HCT116 (cell line): ENCODE measurements at regions not wholly inside any gene's neighbourhood (a gene's known extent, or its start where the extent isn't known, plus 50 kb on each side); places are given as distances from the start of the nearest gene placed in this dataset.

Source experiments
- ATAC-seq: fragments of 200-7000 bp; cut with Tn5 transposase; 2 replicates; pipeline ENCODE4 v1.9.1; 2020; ENCODE audit warnings: mild to moderate bottlenecking, moderate library complexity
- BruUV-seq: library from RNA; stranded (reverse); fragments of 400-500 nt; replicated peaks from 2 replicates; lab custom pipeline; 2021; lab: Mats Ljungman, UMichigan
- CTCF ChIA-PET: fragments of 300-600 bp; sonication (Branson Sonifier 250); formaldehyde crosslinking; loops from one replicate; lab custom pipeline; 2021; ENCODE audit warnings: antibody characterized with exemption; lab: Charles Lee
- POLR2A ChIA-PET: fragments of 300-600, 350-600 bp; sonication (Branson Sonifier 250); formaldehyde crosslinking; loops from one replicate; lab custom pipeline; 2021; ENCODE audit warnings: antibody characterized with exemption; lab: Charles Lee
- RAD21 ChIA-PET, 2 experiments: fragments of 300-600 bp; sonication (Branson Sonifier 250); formaldehyde crosslinking; loops; one replicate each; lab custom pipeline; 2023; ENCODE audit warnings: low total read pairs in 2 of 2; ENCODE audit not compliant: uncharacterized antibody in 2 of 2, unreplicated experiment in 2 of 2, low non-redundant PET in 1 of 2; lab: Charles Lee
- DNase-seq: peaks from one replicate; pipeline ENCODE4 v3.0.0-alpha.2; 2010; ENCODE audit warnings: low read depth, low spot score
- H2AFZ ChIP-seq: fragments of 200-600 bp; shearing (Covaris generic), sonication (generic); 2 replicates; pipeline ENCODE4 v1.6.1; 2017; ENCODE audit warnings: low read depth, mixed run types, mixed read lengths, antibody characterized with exemption, low read length; ENCODE audit not compliant: poor library complexity, severe bottlenecking
- H3K27ac ChIP-seq: 2 replicates; pipeline ENCODE4 v1.5.1; 2012; ENCODE audit warnings: low read depth, low read length
- H3K27me3 ChIP-seq: fragments of 200-600 bp; sonication (generic); 2 replicates; pipeline ENCODE4 v1.6.1; 2016; ENCODE audit warnings: mixed run types, low read length, mixed read lengths; ENCODE audit not compliant: insufficient read depth
- H3K36me3 ChIP-seq, 2 experiments: fragments of 200-500 bp in 1 of 2; fragments of 200-600 bp in 1 of 2; sonication (Bioruptor generic) in 1 of 2; sonication (generic) in 1 of 2; 2 replicates each; pipeline versions ENCODE4 v1.5.1 to v1.6.1; 2014 to 2016; ENCODE audit warnings: low read length in 2 of 2, inconsistent platforms in 1 of 2, mixed read lengths in 1 of 2, mixed run types in 1 of 2; ENCODE audit not compliant: insufficient read depth in 2 of 2, control insufficient read depth in 1 of 2
- H3K4me1 ChIP-seq, 2 experiments: fragments of 200-600 bp in 1 of 2; sonication (generic) in 1 of 2; 2 replicates each; pipeline versions ENCODE4 v1.5.1 to v1.6.1; 2012 to 2017; ENCODE audit warnings: low read length in 2 of 2, inconsistent platforms in 1 of 2, mild to moderate bottlenecking in 1 of 2, mixed read lengths in 1 of 2, mixed run types in 1 of 2, moderate library complexity in 1 of 2; ENCODE audit not compliant: insufficient read depth in 2 of 2, control insufficient read depth in 1 of 2
- H3K4me2 ChIP-seq: fragments of 200-600 bp; sonication (generic); 2 replicates; pipeline ENCODE4 v1.6.1; 2017; ENCODE audit warnings: mixed run types, low read length, mixed read lengths
- H3K4me3 ChIP-seq, 2 experiments: fragments of 200-600 bp in 1 of 2; sonication (generic) in 1 of 2; replicated peaks in 1 of 2; 2 replicates each; pipeline ENCODE4 v1.5.1; 2011 to 2016; ENCODE audit warnings: low read length in 2 of 2, control low read depth in 1 of 2, low read depth in 1 of 2, mild to moderate bottlenecking in 1 of 2, mixed read lengths in 1 of 2, mixed run types in 1 of 2
- H3K79me2 ChIP-seq: fragments of 200-600 bp; sonication (generic); 2 replicates; pipeline ENCODE4 v1.6.1; 2017; ENCODE audit warnings: mild to moderate bottlenecking, mixed run types, low read length, moderate library complexity, mixed read lengths; ENCODE audit not compliant: insufficient read depth
- H3K9ac ChIP-seq: fragments of 200-600 bp; sonication (generic); 2 replicates; pipeline ENCODE4 v1.6.1; 2016; ENCODE audit warnings: low read length, mixed read lengths
- H3K9me2 ChIP-seq: fragments of 200-600 bp; sonication (generic), shearing (Covaris generic); 2 replicates; pipeline ENCODE4 v1.6.1; 2017; ENCODE audit warnings: mixed run types, mild to moderate bottlenecking, moderate library complexity; ENCODE audit not compliant: insufficient read depth
- H3K9me3 ChIP-seq, 2 experiments: fragments of 200-500 bp in 1 of 2; fragments of 200-600 bp in 1 of 2; sonication (Bioruptor generic) in 1 of 2; sonication (generic) in 1 of 2; 2 replicates each; pipeline ENCODE4 v1.6.1; 2014 to 2017; ENCODE audit warnings: low read length in 2 of 2, mixed read lengths in 2 of 2, inconsistent platforms in 1 of 2, low read depth in 1 of 2, mild to moderate bottlenecking in 1 of 2, mixed run types in 1 of 2, moderate library complexity in 1 of 2; ENCODE audit not compliant: control insufficient read depth in 1 of 2, insufficient read depth in 1 of 2
- H4K20me1 ChIP-seq: fragments of 200-600 bp; sonication (generic), shearing (Covaris generic); 2 replicates; pipeline ENCODE4 v1.6.1; 2017; ENCODE audit warnings: mixed run types, mild to moderate bottlenecking, moderate library complexity; ENCODE audit not compliant: insufficient read depth
- ATF3 ChIP-seq: IDR thresholded peaks from 2 replicates; pipeline ENCODE4 v1.6.1; 2012
- CBX3 ChIP-seq: IDR thresholded peaks from 2 replicates; pipeline ENCODE4 v1.6.1; 2012; ENCODE audit warnings: low read depth
- CEBPB ChIP-seq: IDR thresholded peaks from 2 replicates; pipeline ENCODE4 v1.6.1; 2012; ENCODE audit warnings: low read depth
- CTCF ChIP-seq, 3 experiments: fragments of 200-600 bp in 1 of 3; sonication (generic) in 1 of 3; IDR thresholded peaks in 2 of 3; conservative IDR thresholded peaks in 1 of 3; 2 replicates each; pipeline ENCODE4 v1.5.1; 2012 to 2017; ENCODE audit warnings: low read depth in 2 of 3, low read length in 2 of 3, antibody characterized with exemption in 1 of 3, borderline replicate concordance in 1 of 3, control low read depth in 1 of 3, mild to moderate bottlenecking in 1 of 3, mixed read lengths in 1 of 3, mixed run types in 1 of 3, moderate library complexity in 1 of 3; ENCODE audit not compliant: insufficient read depth in 1 of 3
- EGR1 ChIP-seq: IDR thresholded peaks from 2 replicates; pipeline ENCODE4 v1.6.1; 2012; ENCODE audit warnings: low read depth
- ELF1 ChIP-seq: IDR thresholded peaks from 2 replicates; pipeline ENCODE4 v1.6.1; 2012; ENCODE audit warnings: low read depth, borderline replicate concordance
- EZH2 ChIP-seq: fragments of 200-600 bp; sonication (generic); IDR thresholded peaks from 2 replicates; pipeline ENCODE4 v1.6.1; 2017; ENCODE audit warnings: antibody characterized with exemption, mixed run types
- EZH2phosphoT487 ChIP-seq: fragments of 200-600 bp; IDR thresholded peaks from 2 replicates; pipeline ENCODE4 v1.6.1; 2018; ENCODE audit warnings: antibody characterized with exemption, borderline replicate concordance
- FOSL1 ChIP-seq: IDR thresholded peaks from 2 replicates; pipeline ENCODE4 v1.6.1; 2012; ENCODE audit warnings: low read depth
- POLR2A ChIP-seq: IDR thresholded peaks from 2 replicates; pipeline ENCODE4 v1.7.0; 2011; ENCODE audit warnings: borderline replicate concordance; ENCODE audit not compliant: insufficient read depth, insufficient read length; ENCODE audit errors: extremely low read depth
- POLR2AphosphoS5 ChIP-seq: IDR thresholded peaks from 2 replicates; pipeline ENCODE4 v1.6.1; 2011; ENCODE audit warnings: mild to moderate bottlenecking, low read depth, low read length, moderate library complexity
- RAD21 ChIP-seq: IDR thresholded peaks from 2 replicates; pipeline ENCODE4 v1.6.1; 2012; ENCODE audit warnings: low read depth, mild to moderate bottlenecking
- SIN3A ChIP-seq: IDR thresholded peaks from 2 replicates; pipeline ENCODE4 v1.6.1; 2012; ENCODE audit warnings: low read depth
- SP1 ChIP-seq: IDR thresholded peaks from 2 replicates; pipeline ENCODE4 v1.6.1; 2012; ENCODE audit warnings: low read depth
- SRF ChIP-seq: IDR thresholded peaks from 2 replicates; pipeline ENCODE4 v1.6.1; 2012; ENCODE audit warnings: low read depth
- TCF7L2 ChIP-seq: IDR thresholded peaks from 2 replicates; pipeline ENCODE4 v1.7.0; 2011; ENCODE audit warnings: borderline replicate concordance, inconsistent platforms; ENCODE audit not compliant: insufficient read depth, insufficient read length; ENCODE audit errors: extremely low read depth
- ZFX ChIP-seq: fragments of 450-650 bp; IDR thresholded peaks from 2 replicates; pipeline ENCODE4 v1.6.1; 2017
- intact Hi-C: fragments of 100-400 bp; cut with micrococcal nuclease; formaldehyde crosslinking; loops from 2 replicates; pipeline ENCODE4 v1.10.0; 2022
- TF ChIP-seq, protein P1 (sequence below): IDR thresholded peaks from 2 replicates; pipeline ENCODE4 v1.6.1; 2012
- TF ChIP-seq, protein P2 (sequence below): IDR thresholded peaks from 2 replicates; pipeline ENCODE4 v1.6.1; 2011; ENCODE audit warnings: mild to moderate bottlenecking, low read length, moderate library complexity; ENCODE audit not compliant: insufficient replicate concordance; ENCODE audit errors: extremely low read depth

- no peaks in the 10 kb centered on the region for H3K4me1 ChIP-seq
- H3K79me2 ChIP-seq, result no peaks in the 10 kb centered on the region
- no peaks in the 10 kb centered on the region for H3K36me3 ChIP-seq
- no peak overlapping the region for H3K9ac ChIP-seq
- H2AFZ ChIP-seq, result no peak overlapping the region
- CTCF ChIA-PET, result no interaction called here
- BruUV-seq, result no TSS peak
- no peak overlapping the region for H3K4me2 ChIP-seq
- H3K4me3 ChIP-seq, result no peak overlapping the region
- no peaks in the 10 kb centered on the region for H4K20me1 ChIP-seq
- RAD21 ChIA-PET, result no interaction called here
- no peak overlapping the region for H3K27ac ChIP-seq
- no peaks in the 10 kb centered on the region for H3K27me3 ChIP-seq
- intact Hi-C loops, result no loop called here
- no peaks in the 10 kb centered on the region for H3K9me3 ChIP-seq
- H3K9me2 ChIP-seq, result no peaks in the 10 kb centered on the region
- POLR2A ChIA-PET, result no interaction called here
- TF ChIP-seq SRF, result no peak
- TF ChIP-seq SIN3A, result no peak
- TF ChIP-seq TCF7L2, result no peak
- TF ChIP-seq RAD21, result no peak
- TF ChIP-seq CBX3, result no peak
- TF ChIP-seq, protein P1, sequence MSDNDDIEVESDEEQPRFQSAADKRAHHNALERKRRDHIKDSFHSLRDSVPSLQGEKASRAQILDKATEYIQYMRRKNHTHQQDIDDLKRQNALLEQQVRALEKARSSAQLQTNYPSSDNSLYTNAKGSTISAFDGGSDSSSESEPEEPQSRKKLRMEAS, result no peak
- TF ChIP-seq POLR2A, result no peak
- TF ChIP-seq EZH2phosphoT487, result no peak
- ATAC-seq (no peak), DNase-seq (no peak)
Measured at GRCh38 chr5:58012102-58012501, 447.8 kb downstream of the PLK2 start.

- ChIA-PET CTCF (no interaction called here), RAD21 (no interaction called here), POLR2A (no interaction called here)
- Histone ChIP-seq H3K27me3 (no peaks in the 10 kb centered on the region), H3K4me2 (no peak overlapping the region), H2AFZ (no peak overlapping the region), H3K27ac (no peak overlapping the region), H3K79me2 (no peaks in the 10 kb centered on the region), H3K9ac (no peak overlapping the region), H3K36me3 (no peaks in the 10 kb centered on the region), H4K20me1 (no peaks in the 10 kb centered on the region), H3K9me3 (no peaks in the 10 kb centered on the region), H3K9me2 (no peaks in the 10 kb centered on the region), H3K4me3 (no peak overlapping the region), H3K4me1 (no peaks in the 10 kb centered on the region)
- intact Hi-C loops, result no loop called here
- no peak for ATAC-seq
- BruUV-seq, result no TSS peak
- DNase-seq, result no peak
- TF ChIP-seq CTCF (IDR thresholded peaks at IDR 0.05 in 2 of 3, conservative IDR thresholded peaks at IDR 0.05 in 1 of 3; ENCODE audit: borderline replicate concordance in 1 of 3, insufficient read depth in 1 of 3, low read depth in 2 of 3, low read length in 2 of 3) (no peak), FOSL1 (no peak), SRF (no peak), CEBPB (no peak), ZFX (no peak), RAD21 (no peak), ELF1 (no peak), ATF3 (no peak), POLR2A (no peak), EGR1 (no peak), POLR2AphosphoS5 (no peak), SP1 (no peak), EZH2 (no peak)
- TF ChIP-seq, protein P2, sequence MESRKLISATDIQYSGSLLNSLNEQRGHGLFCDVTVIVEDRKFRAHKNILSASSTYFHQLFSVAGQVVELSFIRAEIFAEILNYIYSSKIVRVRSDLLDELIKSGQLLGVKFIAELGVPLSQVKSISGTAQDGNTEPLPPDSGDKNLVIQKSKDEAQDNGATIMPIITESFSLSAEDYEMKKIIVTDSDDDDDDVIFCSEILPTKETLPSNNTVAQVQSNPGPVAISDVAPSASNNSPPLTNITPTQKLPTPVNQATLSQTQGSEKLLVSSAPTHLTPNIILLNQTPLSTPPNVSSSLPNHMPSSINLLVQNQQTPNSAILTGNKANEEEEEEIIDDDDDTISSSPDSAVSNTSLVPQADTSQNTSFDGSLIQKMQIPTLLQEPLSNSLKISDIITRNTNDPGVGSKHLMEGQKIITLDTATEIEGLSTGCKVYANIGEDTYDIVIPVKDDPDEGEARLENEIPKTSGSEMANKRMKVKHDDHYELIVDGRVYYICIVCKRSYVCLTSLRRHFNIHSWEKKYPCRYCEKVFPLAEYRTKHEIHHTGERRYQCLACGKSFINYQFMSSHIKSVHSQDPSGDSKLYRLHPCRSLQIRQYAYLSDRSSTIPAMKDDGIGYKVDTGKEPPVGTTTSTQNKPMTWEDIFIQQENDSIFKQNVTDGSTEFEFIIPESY, result no peak
- TF ChIP-seq, protein P1, result no peak
Measured at GRCh38 chr5:58011301-58011700, 448.6 kb downstream of the PLK2 start.
